HG03103 (cell line): ENCODE measurements at regions not wholly inside any gene's neighbourhood (a gene's known extent, or its start where the extent isn't known, plus 50 kb on each side); places are given as distances from the start of the nearest gene placed in this dataset.

Source experiments
- ATAC-seq: cut with Tn5 transposase; IDR thresholded peaks from one replicate; pipeline ENCODE4 v1.9.1; 2021; ENCODE audit warnings: low read depth; ENCODE audit not compliant: unreplicated experiment

- ATAC-seq = no peak
Observed at GRCh38 chr16:52603015-52603414, 56.1 kb upstream of the TOX3 start.

- ATAC-seq = no peak
Observed at GRCh38 chr16:52597772-52598483, 51.0 kb upstream of the TOX3 start.

- ATAC-seq = no peak
Observed at GRCh38 chr16:52597073-52597771, 50.3 kb upstream of the TOX3 start.
